Anterior cingulate cortex (tissue), 58 donors: ENCODE measurements at regions not wholly inside any gene's neighbourhood (a gene's known extent, or its start where the extent isn't known, plus 50 kb on each side); places are given as distances from the start of the nearest gene placed in this dataset.

Source experiments
- DNase-seq, 58 donors: peaks; one replicate each; lab custom pipeline; 2025; lab: John Stamatoyannopoulos, UW

DNA sequence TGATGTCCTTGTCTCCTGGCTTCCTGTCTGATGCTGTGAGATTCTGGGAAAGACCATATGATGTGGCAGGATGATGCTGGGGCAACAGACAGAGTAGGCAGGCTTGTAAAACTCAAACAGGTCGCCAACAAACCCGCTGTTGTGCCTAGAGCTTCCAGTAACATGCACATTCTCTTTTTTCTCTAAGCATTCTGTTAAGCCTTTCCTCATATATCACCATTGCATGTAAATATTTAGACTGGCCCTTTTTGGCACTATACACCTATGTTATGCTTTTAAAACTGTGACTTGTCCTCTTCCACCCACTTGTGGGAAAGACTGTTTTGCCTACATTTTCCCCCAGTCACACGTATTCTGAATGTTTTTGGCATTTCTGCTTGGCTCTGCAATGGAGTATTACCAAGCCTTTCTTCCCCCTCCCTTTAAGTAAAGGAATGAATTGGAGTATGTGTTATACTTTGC lies 250.4 kb upstream of the TANK start:
- DNase-seq, result no peak

DNA sequence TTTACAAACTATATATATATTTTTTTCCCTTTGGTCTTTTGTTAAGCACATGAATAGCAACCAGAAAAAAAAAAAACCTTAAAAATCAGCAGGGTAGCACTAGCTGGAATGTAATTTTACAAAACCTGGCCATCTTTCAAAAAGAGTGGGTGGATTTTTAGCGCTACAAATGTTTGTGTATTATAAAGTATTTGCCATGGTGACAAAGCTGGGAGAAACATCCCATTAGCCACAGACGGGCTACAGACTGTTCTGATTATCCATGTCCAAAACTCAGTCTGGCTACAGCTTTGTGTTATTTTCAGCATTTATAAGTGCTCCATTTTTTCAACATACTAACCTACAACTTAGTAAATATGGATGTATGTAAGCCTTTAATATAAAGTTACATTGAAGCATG lies 249.5 kb upstream of the TANK start:
- no peak for DNase-seq

DNA sequence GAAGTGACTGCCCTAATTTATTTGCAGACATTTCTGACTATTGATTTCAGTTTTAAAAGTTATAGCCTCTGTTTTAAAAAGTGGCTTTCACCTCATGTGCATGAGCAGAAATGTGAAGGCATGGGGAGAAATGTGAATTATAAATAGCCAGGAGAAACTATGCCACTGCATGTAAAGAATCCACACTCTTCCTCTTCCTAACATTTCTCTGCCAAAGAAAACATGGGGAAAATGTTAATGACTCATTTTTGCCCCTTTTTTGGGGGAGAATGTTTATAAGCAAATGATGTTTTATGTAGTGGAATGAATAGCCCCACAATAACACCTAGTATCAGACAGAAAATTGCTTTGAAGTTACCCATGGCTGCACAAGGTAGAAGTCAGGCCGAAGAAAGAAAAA lies 249.0 kb upstream of the TANK start:
- no peak for DNase-seq

DNA sequence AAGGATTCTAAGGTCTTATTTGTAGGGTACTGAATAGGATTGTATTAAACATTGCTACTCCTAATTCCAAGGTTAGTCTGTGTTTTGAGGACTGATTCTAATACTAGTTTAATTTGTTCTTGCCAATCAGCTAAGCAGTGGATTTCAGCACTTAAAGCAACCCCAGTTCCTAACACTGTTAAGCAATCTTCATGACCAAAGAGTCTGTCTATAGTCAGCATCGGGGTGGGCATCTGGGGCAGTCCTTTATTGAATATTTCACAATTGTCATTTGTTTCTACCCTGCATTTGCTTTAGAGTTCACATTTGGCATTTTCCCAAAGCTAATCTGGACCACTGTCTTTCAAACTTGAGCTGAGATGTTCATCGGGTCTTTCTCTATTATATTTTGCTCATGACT lies 248.0 kb upstream of the TANK start:
- DNase-seq, result no peak

DNA sequence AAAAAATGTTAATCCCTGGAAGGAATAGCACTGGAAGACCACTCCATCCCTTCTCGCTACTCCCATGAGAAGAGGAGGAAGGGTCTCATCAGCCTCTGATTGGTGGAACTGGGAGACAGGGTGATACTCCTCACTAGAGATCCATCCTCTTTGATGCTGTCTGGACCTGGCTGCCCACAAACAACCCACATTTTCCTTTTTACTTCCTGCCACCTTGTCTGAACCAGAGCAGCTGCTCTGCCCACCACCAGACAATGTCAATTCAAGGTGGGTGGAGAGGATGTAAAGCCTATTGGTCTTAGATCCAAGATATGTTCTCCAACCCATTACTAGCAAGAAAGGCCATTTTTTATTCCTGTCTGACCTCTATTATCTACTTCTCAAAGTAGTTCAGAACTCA lies 246.9 kb upstream of the TANK start:
- no peak for DNase-seq

DNA sequence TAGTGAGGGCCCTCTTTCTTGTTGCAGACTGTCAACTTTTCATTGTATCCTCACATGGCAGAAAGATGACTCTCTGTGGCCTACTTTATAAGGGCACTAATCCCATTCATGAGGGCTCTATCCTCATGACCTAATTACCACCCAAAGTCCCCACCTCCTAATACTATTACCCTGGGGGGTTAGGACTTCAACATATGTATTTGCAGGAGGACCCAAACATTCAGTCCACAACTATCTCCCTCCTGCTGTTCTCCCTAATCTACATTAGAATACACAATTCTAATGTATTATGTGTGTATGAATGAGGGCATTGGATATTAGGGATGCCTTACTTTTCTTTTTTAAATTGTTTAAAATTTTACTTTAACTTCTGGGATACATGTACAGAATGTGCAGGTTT lies 246.0 kb upstream of the TANK start:
- DNase-seq, result no peak

DNA sequence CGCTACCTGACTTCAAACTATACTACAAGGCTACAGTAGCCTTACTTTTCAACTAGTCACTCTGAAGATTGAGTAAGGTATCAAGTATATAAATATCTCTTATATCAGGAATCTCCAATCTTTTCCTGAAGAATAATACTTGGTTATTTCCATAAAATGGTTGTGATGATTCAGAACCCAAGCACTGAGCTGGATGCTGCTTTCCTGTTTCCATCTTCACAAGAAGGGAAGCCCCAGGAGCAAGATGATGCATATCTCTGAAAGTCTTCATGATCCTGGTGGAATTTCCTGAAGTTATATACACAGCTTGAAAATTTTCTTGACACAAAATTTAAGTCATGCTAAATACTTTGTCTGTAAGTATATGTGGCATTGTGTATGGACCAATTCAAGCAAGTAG lies 243.9 kb upstream of the TANK start:
- no peak for DNase-seq

DNA sequence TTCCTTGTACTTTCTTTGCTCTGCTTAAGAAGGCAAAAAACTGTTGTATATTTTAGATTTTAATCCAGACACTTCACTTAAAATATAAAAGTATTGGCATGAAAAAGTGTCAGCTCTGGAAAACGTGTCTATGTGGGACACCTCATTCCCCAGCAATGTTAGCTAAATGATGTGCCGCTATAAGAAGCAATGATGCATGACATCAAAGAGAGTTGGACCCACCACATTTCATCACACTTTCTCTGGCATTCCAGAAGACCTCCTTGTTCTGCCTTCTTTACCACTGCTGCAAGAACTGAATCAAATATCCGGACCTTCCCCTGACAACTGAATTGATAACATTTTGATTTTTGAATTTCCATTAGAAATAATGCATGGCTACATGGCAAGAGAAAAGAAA lies 242.4 kb upstream of the TANK start:
- no peak for DNase-seq

DNA sequence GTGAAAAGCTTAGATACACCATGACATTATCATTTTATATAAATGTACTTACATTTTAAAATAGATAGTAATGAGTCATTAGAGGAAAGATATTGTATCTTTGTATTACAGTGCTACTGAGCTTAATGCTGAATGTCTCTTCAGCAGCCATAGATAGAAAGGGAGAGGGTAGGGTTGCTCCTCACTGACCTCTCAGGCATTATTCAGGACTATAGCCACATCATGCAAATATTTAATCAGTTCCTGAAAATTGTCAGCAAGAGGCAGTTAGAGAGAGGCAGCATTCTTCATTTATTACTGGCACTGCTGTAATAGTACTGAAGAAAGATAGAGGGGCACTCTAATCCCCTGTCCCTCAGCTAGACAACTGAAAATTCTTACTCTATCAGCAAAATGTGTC lies 242.0 kb upstream of the TANK start:
- DNase-seq, result no peak

DNA sequence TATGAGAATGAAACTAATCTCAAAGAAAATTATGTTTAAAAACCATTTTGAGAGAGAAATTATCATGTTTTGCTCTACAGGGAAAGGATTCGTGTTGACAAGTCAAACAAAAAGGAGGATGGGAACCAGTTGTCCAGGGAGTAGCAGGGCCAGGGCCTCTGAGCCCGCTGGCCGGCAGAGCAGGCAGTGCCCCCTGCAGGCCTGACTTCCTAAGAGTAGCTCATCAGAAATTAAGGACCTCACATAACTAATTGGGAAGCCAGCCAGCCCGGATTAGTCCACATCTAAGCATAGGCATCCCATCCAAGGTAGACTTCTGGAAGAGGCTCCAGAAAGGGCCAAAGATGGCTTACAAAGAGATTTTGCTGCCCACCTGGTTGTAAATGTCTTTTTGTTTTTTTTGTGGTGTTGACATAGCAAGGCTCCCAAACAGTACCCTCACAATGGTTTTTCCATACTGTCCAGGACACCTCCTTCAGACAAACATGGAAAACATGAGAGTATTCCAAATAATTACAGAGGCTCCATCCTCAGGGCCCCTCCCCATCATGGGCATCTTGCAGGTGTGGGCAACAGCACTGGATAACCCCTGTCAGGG lies 241.2 kb upstream of the TANK start:
- DNase-seq, result peak in 13 of 58 donors; percentile 0 to 26 (median 3)

DNA sequence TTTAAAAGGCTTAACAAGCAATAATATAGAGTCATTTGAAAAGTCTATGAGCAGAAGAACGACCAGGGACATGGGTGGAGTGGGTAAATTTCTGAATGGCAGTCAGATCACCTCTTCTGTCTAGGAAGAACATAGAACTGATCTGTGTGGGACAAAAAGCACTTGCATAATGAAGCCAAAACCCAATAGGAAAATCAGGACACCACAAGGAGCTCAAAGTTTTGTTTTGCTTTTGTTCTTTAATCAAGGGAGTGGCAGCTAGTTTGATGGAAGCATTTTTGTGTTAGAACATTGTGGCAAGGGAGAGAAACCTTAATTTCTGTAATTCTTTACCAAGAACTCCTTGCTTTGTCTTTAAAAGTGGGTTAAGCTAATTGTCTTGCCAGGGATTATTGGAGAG lies 240.2 kb upstream of the TANK start:
- DNase-seq, result no peak

DNA sequence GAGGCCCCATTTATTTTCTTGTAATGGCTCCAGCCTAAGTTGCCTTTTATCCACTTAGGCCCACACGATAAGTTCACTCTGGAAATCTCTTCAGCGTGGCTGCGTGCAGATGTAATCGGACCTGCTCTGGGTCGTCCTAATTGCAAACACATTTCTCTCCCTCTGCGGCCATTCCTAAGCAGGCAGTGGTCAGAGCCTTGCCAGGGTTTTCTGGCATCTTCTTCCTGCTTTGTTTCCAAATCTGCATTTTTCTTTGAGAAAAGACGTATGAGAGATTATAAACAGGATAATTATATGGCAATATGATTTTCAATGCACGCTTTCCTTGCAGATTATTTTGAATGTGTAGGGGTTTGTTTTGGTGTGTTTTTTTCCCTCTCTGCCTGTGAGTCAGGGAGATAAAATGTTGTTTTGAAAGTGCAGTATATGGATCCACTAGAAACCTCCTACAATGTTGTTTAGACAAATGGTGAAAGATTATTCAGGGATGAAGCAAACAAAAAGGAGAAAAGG lies 239.4 kb upstream of the TANK start:
- no peak for DNase-seq

DNA sequence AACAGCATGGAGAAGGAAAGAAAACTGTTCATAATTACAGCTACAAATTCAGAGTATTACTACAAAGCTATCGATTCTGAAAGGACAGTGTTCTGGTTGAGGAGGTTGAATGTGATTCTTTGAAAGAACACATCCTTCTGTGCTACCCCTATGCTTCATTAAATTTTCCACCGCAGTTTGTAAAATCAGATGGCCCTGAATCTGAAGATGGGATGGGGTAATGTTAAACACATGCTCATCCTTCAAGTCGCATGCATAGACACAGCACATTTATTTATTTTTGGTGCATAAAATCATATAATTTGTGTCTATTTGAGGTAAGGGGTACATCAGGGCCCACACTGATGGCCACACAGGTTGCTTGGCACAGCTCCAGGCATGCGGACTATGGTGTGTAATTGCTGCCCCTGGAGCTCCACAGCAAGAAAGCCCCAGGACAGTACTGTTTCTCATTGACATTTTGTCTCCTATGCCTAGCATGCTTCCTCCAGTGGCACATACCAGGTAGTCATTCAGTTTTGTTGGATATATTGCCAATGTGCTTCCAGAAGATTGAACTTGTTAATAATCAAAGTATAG lies 238.8 kb upstream of the TANK start:
- DNase-seq, result no peak

DNA sequence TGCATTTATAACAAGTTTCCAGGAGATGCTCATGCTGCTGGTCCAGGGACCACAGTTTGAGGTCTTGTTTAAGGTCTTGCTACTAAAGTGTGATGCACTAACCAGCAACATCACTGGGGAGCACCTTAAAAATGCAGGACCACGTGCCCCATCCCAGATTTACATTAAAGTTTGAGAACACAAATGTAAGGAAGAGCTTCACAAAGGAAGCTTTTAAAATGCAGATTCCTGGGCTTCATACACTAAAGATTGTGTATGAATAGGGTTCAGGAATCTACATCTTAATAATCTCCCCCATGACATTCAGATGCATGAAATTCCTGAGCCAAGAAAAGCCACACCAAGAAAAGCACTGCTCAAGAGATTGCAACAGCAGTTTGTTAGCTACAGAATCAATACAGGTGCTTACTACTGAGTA lies 235.3 kb upstream of the TANK start:
- DNase-seq, result no peak

DNA sequence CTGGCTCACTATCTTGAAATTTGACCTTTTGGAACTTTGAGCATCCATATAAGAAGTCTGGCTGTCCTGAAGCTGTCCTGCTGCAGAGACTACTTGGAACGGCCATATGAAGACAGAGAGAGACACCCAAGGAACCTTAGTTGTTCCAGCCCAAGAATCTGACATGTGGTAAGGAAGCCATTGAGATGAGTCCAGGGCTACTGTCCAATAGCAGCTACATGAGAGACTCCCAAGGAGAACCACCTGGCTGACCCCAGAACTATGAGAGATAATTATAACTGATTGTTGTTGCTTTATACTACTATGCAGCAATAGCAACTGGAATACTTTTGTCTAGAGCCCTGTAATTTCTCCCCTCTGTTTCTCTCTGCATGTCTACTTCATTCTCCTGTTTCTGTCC lies 234.3 kb upstream of the TANK start:
- DNase-seq, result no peak

DNA sequence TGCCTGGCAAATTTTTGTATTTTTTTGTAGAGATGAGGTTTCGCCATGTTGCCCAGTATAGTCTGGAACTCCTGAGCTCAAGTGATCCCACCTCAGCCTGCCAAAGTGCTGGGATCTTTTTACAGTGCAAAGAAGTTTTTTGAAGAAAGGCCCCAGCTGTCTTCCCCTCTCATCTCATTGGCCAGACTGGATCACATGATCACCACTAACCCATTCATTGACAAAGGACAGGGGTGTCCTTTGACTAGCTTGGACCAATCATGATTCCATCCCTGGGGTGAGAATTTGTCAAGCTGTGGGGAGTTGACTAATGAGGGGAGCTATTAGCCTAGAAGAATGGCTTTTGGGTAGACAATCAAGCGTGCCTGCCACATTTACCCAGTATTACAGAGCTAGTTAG lies 232.9 kb upstream of the TANK start:
- no peak for DNase-seq

DNA sequence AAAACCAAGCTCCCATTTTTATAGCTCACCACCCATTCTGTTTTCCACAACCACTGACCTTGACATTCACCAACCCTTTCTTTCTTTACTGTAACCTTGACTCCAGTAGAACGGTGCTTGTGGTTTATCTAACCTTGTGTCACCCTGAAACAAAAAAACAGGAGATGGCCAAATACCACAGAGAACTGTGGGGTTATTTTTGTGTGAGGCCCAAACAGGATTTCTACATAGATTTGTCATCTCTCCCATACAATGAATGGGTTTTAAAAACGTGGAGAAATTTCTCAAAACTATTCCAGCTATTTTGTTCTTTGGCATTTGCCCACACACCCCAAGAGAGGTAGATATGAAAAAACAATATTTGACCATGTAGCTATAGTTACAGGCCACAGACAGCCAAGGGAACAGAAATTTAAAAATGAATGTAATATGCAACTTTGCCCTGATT lies 231.3 kb upstream of the TANK start:
- DNase-seq, result no peak

DNA sequence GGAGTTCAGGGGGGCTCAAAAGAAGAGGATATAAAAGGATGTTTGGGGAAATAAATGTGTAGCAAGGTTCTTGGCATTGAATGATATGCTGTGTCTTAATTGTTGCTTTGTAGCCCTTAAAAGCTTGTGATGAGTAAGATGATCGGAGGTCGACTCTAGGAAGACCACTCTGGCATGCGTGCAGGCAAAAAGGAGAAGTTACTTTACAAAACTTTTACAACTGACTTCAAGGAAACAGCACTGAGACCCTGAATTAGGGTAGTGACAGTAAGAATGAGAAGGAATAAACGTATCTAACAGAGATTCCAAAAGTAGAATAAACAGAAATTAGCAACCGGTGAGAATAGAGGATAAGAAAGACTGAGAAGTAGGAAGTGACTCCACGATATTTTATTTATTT lies 228.7 kb upstream of the TANK start:
- DNase-seq, result no peak

DNA sequence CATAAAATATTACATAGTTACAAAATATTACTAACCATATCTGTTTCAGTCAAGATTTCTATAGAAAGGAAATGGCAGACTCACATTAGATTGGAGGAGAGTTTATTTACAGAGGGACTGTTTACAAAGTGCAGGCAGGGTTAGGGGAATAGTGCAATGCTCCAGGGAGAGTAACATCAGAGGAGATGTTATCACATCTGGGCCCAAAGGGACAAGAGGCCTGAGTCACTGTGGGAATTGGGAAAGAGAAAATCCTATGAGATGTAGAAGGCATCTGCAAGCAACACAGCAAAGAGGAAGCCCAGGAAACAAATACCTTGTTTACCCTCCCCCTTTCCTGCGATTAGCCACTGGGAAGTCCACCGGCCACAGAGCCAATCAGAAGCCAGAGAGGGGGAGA lies 227.3 kb upstream of the TANK start:
- DNase-seq, result no peak

DNA sequence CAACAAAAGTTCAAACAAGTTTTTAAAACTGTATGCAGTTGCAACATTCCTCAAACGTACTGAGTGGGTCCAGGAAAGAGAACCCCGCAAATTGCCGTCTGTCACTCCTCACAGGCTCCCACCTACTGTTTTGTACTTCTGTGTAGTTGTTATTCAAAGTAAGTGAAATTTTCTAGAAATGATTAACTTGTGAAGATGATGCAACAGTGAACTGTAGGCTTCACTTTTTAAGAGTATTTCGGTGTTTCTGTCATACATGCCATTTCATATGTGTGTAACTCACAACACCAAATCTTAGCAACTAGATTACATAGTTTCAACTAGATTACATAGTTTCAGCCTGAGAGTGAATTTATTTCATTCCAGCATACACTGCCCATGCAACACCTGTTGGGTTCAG lies 226.0 kb upstream of the TANK start:
- DNase-seq, result no peak

DNA sequence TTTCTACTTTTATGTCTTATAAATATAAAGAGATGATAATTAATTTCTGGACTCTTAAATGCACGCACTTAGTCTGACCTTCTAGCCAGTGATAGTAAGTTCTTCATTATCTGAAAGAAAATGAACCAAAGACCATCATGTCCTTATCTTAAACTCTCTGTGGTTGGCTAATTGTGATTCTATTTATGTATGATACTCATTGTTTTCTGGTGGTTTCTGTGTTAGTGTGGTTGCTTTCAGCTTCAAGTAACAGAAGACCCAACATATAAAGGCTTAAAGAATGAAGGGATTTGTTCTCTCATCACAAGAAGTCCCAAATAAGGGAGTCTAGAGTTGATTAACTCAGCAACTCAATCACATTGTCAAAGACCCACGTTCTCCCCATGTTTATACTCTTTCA lies 225.2 kb upstream of the TANK start:
- no peak for DNase-seq

DNA sequence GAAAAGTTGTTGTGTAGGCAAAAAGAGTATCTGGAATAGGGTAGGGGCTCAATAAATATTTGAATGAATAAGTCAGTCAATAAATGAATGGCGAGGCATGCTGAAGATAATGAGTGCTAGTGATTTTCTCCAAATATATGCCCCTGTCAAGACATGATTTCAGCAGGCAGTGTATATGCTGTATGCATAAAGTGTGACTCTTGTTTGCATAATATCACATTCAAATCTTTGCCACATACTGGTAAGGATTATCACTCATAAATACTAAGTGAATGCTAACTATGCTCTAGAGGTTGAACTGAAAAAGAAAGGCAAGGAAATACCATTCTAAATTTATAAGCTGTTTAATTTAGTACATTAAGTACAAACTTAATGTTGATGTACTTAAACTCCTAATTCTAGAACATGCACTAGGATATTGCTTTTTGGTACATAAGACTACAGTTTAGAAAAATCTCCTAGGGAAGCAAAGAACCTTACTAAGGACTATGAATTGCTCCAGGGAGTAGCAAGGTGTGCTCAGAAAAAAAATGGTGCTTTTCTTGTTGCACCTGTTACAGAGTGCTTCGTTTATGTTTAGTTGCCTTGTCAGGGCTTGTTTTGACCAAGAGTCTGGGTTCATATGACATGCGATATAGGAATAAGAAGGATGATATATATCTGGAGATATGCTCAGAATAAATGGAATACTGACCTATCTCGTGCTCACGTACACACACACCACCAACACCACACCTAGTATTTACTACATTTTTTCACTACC lies 224.0 kb upstream of the TANK start:
- no peak for DNase-seq
